Liver (tissue), 3 donors: ENCODE measurements at regions not wholly inside any gene's neighbourhood (a gene's known extent, or its start where the extent isn't known, plus 50 kb on each side); places are given as distances from the start of the nearest gene placed in this dataset.
"Not testable (repeated sequence)": the region's sequence is repeated elsewhere in the genome, so short reads cannot be mapped to it uniquely, and the experiment has no call there.

Experiments used
- ATF3 ChIP-seq: IDR thresholded peaks from 2 replicates; pipeline ENCODE4 v1.6.1; 2016; ENCODE audit warnings: antibody characterized with exemption
- CTCF ChIP-seq: fragments of 150-350 bp; IDR thresholded peaks from 2 replicates; pipeline ENCODE4 v1.5.1; 2017; ENCODE audit warnings: improper control_type of control experiment, low read depth, low read length; ENCODE audit not compliant: missing input control
- HNF4A ChIP-seq, 2 donors: conservative IDR thresholded peaks; 2 replicates each; pipeline ENCODE4 v1.6.1; 2016; ENCODE audit warnings: antibody characterized with exemption in 2 of 2, mild to moderate bottlenecking in 2 of 2
- MAX ChIP-seq: IDR thresholded peaks from 2 replicates; pipeline ENCODE4 v1.6.1; 2016; ENCODE audit warnings: antibody characterized with exemption
- RAD21 ChIP-seq, 2 donors: IDR thresholded peaks; 2 replicates each; pipeline ENCODE4 v1.6.1; 2016; ENCODE audit warnings: antibody characterized with exemption in 2 of 2, mild to moderate bottlenecking in 2 of 2
- REST ChIP-seq: IDR thresholded peaks from 2 replicates; pipeline ENCODE4 v1.6.1; 2016; ENCODE audit warnings: antibody characterized with exemption, mild to moderate bottlenecking
- SP1 ChIP-seq: IDR thresholded peaks from 2 replicates; pipeline ENCODE4 v1.6.1; 2018; ENCODE audit warnings: antibody characterized with exemption, mild to moderate bottlenecking
- donor health status: healthy.
- donor health status: healthy.

GRCh38 chr4:34335156-34335555 lies 1909.2 kb downstream of the ARAP2 start:
- not testable (repeated sequence) for TF ChIP-seq CTCF; MAX; REST; ATF3; RAD21 (IDR thresholded peaks at IDR 0.05); HNF4A (conservative IDR thresholded peaks at IDR 0.05); SP1
